Right lobe of liver (tissue), 6 donors: ENCODE measurements at regions not wholly inside any gene's neighbourhood (a gene's known extent, or its start where the extent isn't known, plus 50 kb on each side); places are given as distances from the start of the nearest gene placed in this dataset.

ENCODE experiments used
- ATAC-seq, 4 donors: fragments of 200-7000 bp; cut with Tn5 transposase; one replicate each; pipeline ENCODE4 v1.9.1; 2020; ENCODE audit warnings: mild to moderate bottlenecking in 4 of 4, moderate library complexity in 4 of 4
- DNase-seq, 3 donors: peaks; one replicate each; pipeline ENCODE4 v3.0.0-alpha.2; 2020
- H3K27ac ChIP-seq, 3 donors: fragments of 200-600 bp; one replicate each; pipeline ENCODE4 v1.8.0; 2022
- H3K27me3 ChIP-seq, 2 donors: fragments of 200-600 bp; one replicate each; pipeline ENCODE4 v1.8.0; 2022
- H3K36me3 ChIP-seq, 4 donors: fragments of 200-600 bp; sonication (generic) in 1 of 4; one replicate each; pipeline versions ENCODE4 v1.5.1 to v1.8.0; 2017 to 2022; ENCODE audit warnings: control low read depth in 1 of 4
- H3K4me1 ChIP-seq, 4 donors: fragments of 200-600 bp; sonication (generic) in 1 of 4; one replicate each; pipeline versions ENCODE4 v1.5.1 to v1.8.0; 2017 to 2022; ENCODE audit warnings: control low read depth in 1 of 4
- H3K4me3 ChIP-seq, 3 donors: fragments of 200-600 bp; one replicate each; pipeline ENCODE4 v1.8.0; 2022
- H3K9me3 ChIP-seq, 4 donors: fragments of 200-600 bp; sonication (generic) in 1 of 4; one replicate each; pipeline versions ENCODE4 v1.5.1 to v1.8.0; 2017 to 2022; ENCODE audit warnings: control low read depth in 1 of 4
- POLR2A ChIP-seq: fragments of 450-650 bp; IDR thresholded peaks from one replicate; pipeline ENCODE4 v1.6.1; 2017; ENCODE audit warnings: antibody characterized with exemption, mild to moderate bottlenecking
- WGBS: methylation state at CpG from one replicate; pipeline ENCODE4 v1.1.6; 2018; ENCODE audit warnings: low coverage, low lambda C conversion rate; ENCODE audit not compliant: insufficient coverage; ENCODE audit errors: missing lambda C conversion rate; 5-methylcytosine and 5-hydroxymethylcytosine counted together
- intact Hi-C, 2 donors: fragments of 100-400 bp; cut with DNase I; formaldehyde crosslinking; loops; one replicate each; pipeline versions ENCODE4 v1.11.2 to v1.14.1; 2022
- microRNA-seq, 2 donors: library from miRNA; unstranded; fragments of <30 nt; microRNA quantifications; one replicate each; pipeline ENCODE4, GENCODE V29; 2019 to 2020
- small RNA-seq, 2 experiments: library from RNA; depleted of rRNA; stranded (forward); fragments of <200 nt; gene quantifications; one replicate each; pipeline ENCODE3, GENCODE V24; 2016
- TF ChIP-seq, protein P1 (sequence below), 4 donors: fragments of 200-600 bp in 3 of 4; fragments of 450-650 bp in 1 of 4; IDR thresholded peaks; one replicate each; pipeline versions ENCODE4 v1.5.1 to v1.8.0; 2016 to 2022; ENCODE audit warnings: antibody characterized with exemption in 4 of 4, mild to moderate bottlenecking in 2 of 4
- donor health status: DM: no; HTN: yes; CAD: no.
- donor health status: DM: no; HTN: no; CAD: no.
- donor health status: DM: no; HTN: no; CAD: no.
- donor health status: DM: no; HTN: yes; CAD: no.
- donor health status: DM: no; HTN: yes; CAD: no.

DNA sequence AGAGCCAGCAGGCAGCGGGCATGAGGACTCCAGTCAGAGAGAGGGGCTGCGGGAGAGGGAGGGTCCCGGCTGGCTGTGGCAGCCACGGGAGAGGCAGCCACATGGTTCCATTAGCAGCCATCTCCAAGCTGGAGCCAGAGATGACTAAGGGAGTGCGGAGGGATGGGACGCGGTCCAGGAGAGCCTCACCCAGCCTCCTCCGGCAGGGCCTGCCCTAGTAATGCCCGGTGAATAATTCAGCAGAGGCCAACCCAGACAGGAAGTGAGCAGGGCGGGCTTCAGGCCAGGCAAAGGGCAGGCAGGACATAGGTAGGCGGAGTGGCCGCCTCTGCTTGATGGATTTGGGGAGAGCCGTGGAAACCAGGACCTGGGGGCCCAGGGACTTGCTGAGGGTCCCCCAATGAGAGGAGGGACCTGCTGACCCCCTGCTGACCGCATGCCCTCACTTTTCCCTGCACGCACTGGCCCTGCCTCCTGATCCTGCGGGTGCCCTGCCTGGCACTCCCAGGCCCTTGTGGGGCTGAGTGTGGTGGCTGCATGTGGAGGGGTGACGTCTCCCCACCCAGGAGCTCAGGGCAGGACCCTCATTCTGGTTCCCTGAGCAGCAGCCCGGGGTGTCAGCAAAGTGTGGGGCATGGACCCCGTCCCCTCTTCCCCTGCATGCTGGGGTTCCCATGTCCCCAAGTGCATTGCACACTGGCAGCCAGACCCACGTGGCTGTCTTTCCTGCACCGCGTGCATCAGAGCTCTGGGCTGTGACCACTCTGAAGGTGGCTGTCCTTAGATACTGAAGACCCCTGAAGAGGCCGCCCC, 51.8 kb upstream of the SLCO4A1 start:
- 54% methylated on average over 7 of the region's 23 CpGs for WGBS
- no peak overlapping the region for H3K4me3 ChIP-seq
- H3K27ac ChIP-seq = no peak overlapping the region
- no peaks in the 10 kb centered on the region for H3K9me3 ChIP-seq
- intact Hi-C loops = no loop called here
- no peaks in the 10 kb centered on the region for H3K27me3 ChIP-seq
- no peaks in the 10 kb centered on the region for H3K36me3 ChIP-seq
- ATAC-seq (peak in 2 of 4 donors; percentile 31 to 40), DNase-seq (no peak)
- TF ChIP-seq POLR2A = no peak
- TF ChIP-seq, protein P1, sequence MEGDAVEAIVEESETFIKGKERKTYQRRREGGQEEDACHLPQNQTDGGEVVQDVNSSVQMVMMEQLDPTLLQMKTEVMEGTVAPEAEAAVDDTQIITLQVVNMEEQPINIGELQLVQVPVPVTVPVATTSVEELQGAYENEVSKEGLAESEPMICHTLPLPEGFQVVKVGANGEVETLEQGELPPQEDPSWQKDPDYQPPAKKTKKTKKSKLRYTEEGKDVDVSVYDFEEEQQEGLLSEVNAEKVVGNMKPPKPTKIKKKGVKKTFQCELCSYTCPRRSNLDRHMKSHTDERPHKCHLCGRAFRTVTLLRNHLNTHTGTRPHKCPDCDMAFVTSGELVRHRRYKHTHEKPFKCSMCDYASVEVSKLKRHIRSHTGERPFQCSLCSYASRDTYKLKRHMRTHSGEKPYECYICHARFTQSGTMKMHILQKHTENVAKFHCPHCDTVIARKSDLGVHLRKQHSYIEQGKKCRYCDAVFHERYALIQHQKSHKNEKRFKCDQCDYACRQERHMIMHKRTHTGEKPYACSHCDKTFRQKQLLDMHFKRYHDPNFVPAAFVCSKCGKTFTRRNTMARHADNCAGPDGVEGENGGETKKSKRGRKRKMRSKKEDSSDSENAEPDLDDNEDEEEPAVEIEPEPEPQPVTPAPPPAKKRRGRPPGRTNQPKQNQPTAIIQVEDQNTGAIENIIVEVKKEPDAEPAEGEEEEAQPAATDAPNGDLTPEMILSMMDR (IDR thresholded peaks at IDR 0.05) = no peak
- no peaks in the 10 kb centered on the region for H3K4me1 ChIP-seq

DNA sequence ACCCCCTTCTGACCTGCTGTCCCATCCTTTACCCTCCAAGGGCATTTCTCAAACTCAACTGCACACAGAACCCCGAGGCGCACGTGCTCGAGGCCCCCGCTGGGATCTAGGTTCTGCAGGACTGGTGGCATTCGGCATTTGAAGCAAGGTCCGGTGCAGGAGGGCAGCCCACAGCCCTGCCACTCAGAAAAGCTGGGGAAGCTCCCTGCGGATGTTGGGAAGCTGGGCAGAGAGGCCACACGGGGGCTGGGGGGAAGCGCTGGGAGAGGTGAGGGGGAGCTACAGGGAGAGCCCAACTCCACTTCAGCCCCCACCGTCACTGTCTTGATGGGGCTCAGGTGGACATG, 51.2 kb upstream of the SLCO4A1 start:
- ATAC-seq (no peak), DNase-seq (no peak)
- intact Hi-C loops = no loop called here
- no peak overlapping the region for H3K27ac ChIP-seq
- no peaks in the 10 kb centered on the region for H3K36me3 ChIP-seq
- H3K27me3 ChIP-seq = no peaks in the 10 kb centered on the region
- WGBS = 0% methylated on average over 1 of the region's 11 CpGs
- no peaks in the 10 kb centered on the region for H3K9me3 ChIP-seq
- TF ChIP-seq, protein P1 (IDR thresholded peaks at IDR 0.05) = no peak
- no peak for TF ChIP-seq POLR2A
- no peaks in the 10 kb centered on the region for H3K4me1 ChIP-seq
- H3K4me3 ChIP-seq = no peak overlapping the region

DNA sequence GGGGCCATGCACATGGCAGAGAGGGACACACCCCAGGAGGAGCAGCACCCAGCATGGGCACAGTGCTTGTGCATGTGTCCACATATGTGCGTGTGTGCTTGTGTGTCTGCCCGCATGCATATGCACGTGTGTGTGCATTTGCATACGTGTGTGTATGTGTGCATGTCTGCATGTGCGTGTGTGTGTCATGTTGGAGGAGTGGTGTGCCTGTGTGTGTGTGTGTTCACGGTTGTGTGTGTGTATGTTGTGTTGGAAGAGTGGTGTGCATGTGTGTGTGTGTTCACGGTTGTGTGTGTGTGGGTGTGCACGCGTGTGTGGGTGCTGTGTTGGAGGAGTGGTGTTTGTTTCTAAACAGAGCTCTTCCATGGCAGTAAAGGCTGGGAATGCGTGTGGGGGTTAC, 50.7 kb upstream of the SLCO4A1 start:
- no peak overlapping the region for H3K27ac ChIP-seq
- H3K27me3 ChIP-seq = no peaks in the 10 kb centered on the region
- WGBS = 63% methylated on average over 8 of the region's 10 CpGs
- H3K4me1 ChIP-seq = no peaks in the 10 kb centered on the region
- no peak for TF ChIP-seq POLR2A
- TF ChIP-seq, protein P1 (IDR thresholded peaks at IDR 0.05) = no peak
- no peak overlapping the region for H3K4me3 ChIP-seq
- no peaks in the 10 kb centered on the region for H3K36me3 ChIP-seq
- ATAC-seq (no peak), DNase-seq (no peak)
- no peaks in the 10 kb centered on the region for H3K9me3 ChIP-seq
- intact Hi-C loops = no loop called here

Small RNA genes lying in the stretch of these regions (microRNA-seq; reads per million reads assigned to microRNA genes)
- 0 reads per million in 2 donors for gene MIR1-1
- 0 reads per million in 2 donors for gene MIR133A2

Small RNA genes lying in the stretch of these regions (small RNA-seq; reads per million reads assigned to genes)
- 0 reads per million in 2 experiments for gene MIR1-1
